PC-3 (cell line): ENCODE measurements at regions not wholly inside any gene's neighbourhood (a gene's known extent, or its start where the extent isn't known, plus 50 kb on each side); places are given as distances from the start of the nearest gene placed in this dataset.

ENCODE experiments used
- ATAC-seq: fragments of 200-7000 bp; cut with Tn5 transposase; 2 replicates; pipeline ENCODE4 v1.9.1; 2020; ENCODE audit warnings: mild to moderate bottlenecking, moderate library complexity
- BruUV-seq: library from RNA; stranded (reverse); fragments of 400-500 nt; replicated peaks from 2 replicates; lab custom pipeline; 2021; lab: Mats Ljungman, UMichigan
- CTCF ChIA-PET: fragments of 300-600 bp; sonication (Branson Sonifier 250); formaldehyde crosslinking; loops from one replicate; lab custom pipeline; 2022; ENCODE audit warnings: antibody characterized with exemption; lab: Charles Lee
- POLR2A ChIA-PET: fragments of 300-600 bp; sonication (Branson Sonifier 250); formaldehyde crosslinking; loops from one replicate; lab custom pipeline; 2022; ENCODE audit warnings: antibody characterized with exemption; ENCODE audit not compliant: unreplicated experiment; lab: Charles Lee
- DNase-seq: peaks from one replicate; pipeline ENCODE4 v3.0.0-alpha.2; 2015
- H2AFZ ChIP-seq: fragments of 300-600 bp; sonication (generic); 2 replicates; pipeline ENCODE4 v1.6.0; 2016; ENCODE audit warnings: antibody characterized with exemption, low read length
- H3F3A ChIP-seq: fragments of 300-600 bp; sonication (generic); one replicate; pipeline ENCODE4 v1.6.0; 2017; ENCODE audit warnings: antibody characterized with exemption, low read length, control low read depth, mild to moderate bottlenecking; ENCODE audit not compliant: unreplicated experiment
- H3K27ac ChIP-seq: fragments of 300-600 bp; sonication (generic); 2 replicates; pipeline ENCODE4 v1.5.1; 2016; ENCODE audit warnings: mild to moderate bottlenecking, low read length
- H3K27me3 ChIP-seq: fragments of 300-600 bp; sonication (generic); 2 replicates; pipeline ENCODE4 v1.6.1; 2016; ENCODE audit warnings: low read length, mixed read lengths
- H3K36me3 ChIP-seq: fragments of 300-600 bp; sonication (generic); 2 replicates; pipeline ENCODE4 v1.6.1; 2016; ENCODE audit warnings: low read depth, mixed run types, low read length, mixed read lengths
- H3K4me1 ChIP-seq: fragments of 300-600 bp; sonication (generic); 2 replicates; pipeline ENCODE4 v1.5.1; 2016; ENCODE audit warnings: low read length; ENCODE audit not compliant: insufficient read depth
- H3K4me2 ChIP-seq: fragments of 300-600 bp; sonication (generic); 2 replicates; pipeline ENCODE4 v1.6.0; 2016; ENCODE audit warnings: low read length
- H3K4me3 ChIP-seq: fragments of 300-600 bp; sonication (generic); 2 replicates; pipeline ENCODE4 v1.5.1; 2016; ENCODE audit warnings: mild to moderate bottlenecking, low read length, mixed read lengths
- H3K79me2 ChIP-seq: fragments of 300-600 bp; sonication (generic); 2 replicates; pipeline ENCODE4 v1.6.1; 2017; ENCODE audit warnings: low read length, mixed read lengths
- H3K9ac ChIP-seq: fragments of 300-600 bp; sonication (generic); 2 replicates; pipeline ENCODE4 v1.6.0; 2016; ENCODE audit warnings: mild to moderate bottlenecking, low read length
- H3K9me2 ChIP-seq: fragments of 300-600 bp; sonication (generic); replicated peaks from 2 replicates; pipeline ENCODE4 v1.6.1; 2016; ENCODE audit warnings: mixed run types, low read length, mixed read lengths
- H3K9me3 ChIP-seq: fragments of 300-600 bp; sonication (generic); 2 replicates; pipeline ENCODE4 v1.6.1; 2016; ENCODE audit warnings: low read length, mixed read lengths
- H4K20me1 ChIP-seq: fragments of 300-600 bp; sonication (generic); 2 replicates; pipeline ENCODE4 v1.6.1; 2016; ENCODE audit warnings: low read length, mixed read lengths
- CTCF ChIP-seq: fragments of 300-600 bp; sonication (generic); conservative IDR thresholded peaks from 2 replicates; pipeline ENCODE4 v1.5.1; 2017; ENCODE audit warnings: antibody characterized with exemption, low read depth, mild to moderate bottlenecking, low read length
- EZH2 ChIP-seq: fragments of 300-600 bp; sonication (generic); IDR thresholded peaks from one replicate; pipeline ENCODE4 v1.6.1; 2017; ENCODE audit warnings: antibody characterized with exemption, mild to moderate bottlenecking, low read length; ENCODE audit not compliant: unreplicated experiment
- EZH2phosphoT487 ChIP-seq: fragments of 300-600 bp; sonication (generic); IDR thresholded peaks from 2 replicates; pipeline ENCODE4 v1.6.1; 2018; ENCODE audit warnings: mild to moderate bottlenecking, antibody characterized with exemption, low read length, borderline replicate concordance
- intact Hi-C: fragments of 100-400 bp; cut with micrococcal nuclease; formaldehyde crosslinking; loops from 2 replicates; pipeline ENCODE4 v1.9.0; 2023

- Histone ChIP-seq H3K79me2 (no peaks in the 10 kb centered on the region), H3K9ac (no peak overlapping the region), H3K4me3 (no peak overlapping the region), H4K20me1 (no peaks in the 10 kb centered on the region), H3K9me2 (no peaks in the 10 kb centered on the region), H3K27me3 (no peaks in the 10 kb centered on the region), H3K36me3 (no peaks in the 10 kb centered on the region), H2AFZ (no peak overlapping the region), H3K4me1 (peaks cover 12% of the 10 kb centered on the region), H3K4me2 (no peak overlapping the region), H3K27ac (no peak overlapping the region), H3F3A (no peaks in the 10 kb centered on the region), H3K9me3 (no peaks in the 10 kb centered on the region)
- ChIA-PET CTCF (no interaction called here), POLR2A (no interaction called here)
- TF ChIP-seq EZH2, result no peak
- no peak for TF ChIP-seq CTCF
- no peak for TF ChIP-seq EZH2phosphoT487
- DNase-seq (no peak), ATAC-seq (no peak)
- intact Hi-C loops, result no loop called here
- no TSS peak for BruUV-seq
These were observed 60.6 kb upstream of the SHH start for GRCh38 chr7:155872678-155873369.

DNA sequence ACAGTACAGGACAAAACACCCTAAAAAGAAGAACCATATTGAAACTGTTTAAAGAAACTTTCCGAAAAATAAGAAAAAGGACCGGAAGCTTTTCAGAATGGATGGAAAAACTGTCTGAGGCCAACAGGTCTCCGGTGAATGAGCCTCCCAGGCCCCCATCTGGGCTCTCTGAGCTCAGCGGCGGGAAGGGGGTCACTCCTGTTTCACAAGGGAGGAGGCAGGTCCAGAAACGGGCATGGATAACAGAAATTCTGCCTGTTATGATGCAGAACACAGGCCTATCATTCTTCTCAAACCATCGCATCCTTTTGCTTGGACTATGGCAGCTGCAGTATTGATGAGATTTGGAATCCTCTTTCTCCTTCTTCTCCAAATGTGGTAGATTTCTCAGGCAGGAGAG lies 58.9 kb upstream of the SHH start:
- DNase-seq (no peak), ATAC-seq (no peak)
- no peaks in the 10 kb centered on the region for H3K36me3 ChIP-seq
- H3K4me2 ChIP-seq, result no peak overlapping the region
- no peak overlapping the region for H3K4me3 ChIP-seq
- no peaks in the 10 kb centered on the region for H3K79me2 ChIP-seq
- H3K9me3 ChIP-seq, result no peaks in the 10 kb centered on the region
- H3K9ac ChIP-seq, result no peak overlapping the region
- no peak overlapping the region for H3K27ac ChIP-seq
- no peak for TF ChIP-seq EZH2
- no peak for TF ChIP-seq CTCF
- TF ChIP-seq EZH2phosphoT487, result no peak
- no peaks in the 10 kb centered on the region for H3K27me3 ChIP-seq
- intact Hi-C loops, result no loop called here
- POLR2A ChIA-PET, result no interaction called here
- CTCF ChIA-PET, result no interaction called here
- H3F3A ChIP-seq, result no peaks in the 10 kb centered on the region
- H3K9me2 ChIP-seq, result no peaks in the 10 kb centered on the region
- no peaks in the 10 kb centered on the region for H4K20me1 ChIP-seq
- no peaks in the 10 kb centered on the region for H3K4me1 ChIP-seq
- BruUV-seq, result no TSS peak
- no peak overlapping the region for H2AFZ ChIP-seq

DNA sequence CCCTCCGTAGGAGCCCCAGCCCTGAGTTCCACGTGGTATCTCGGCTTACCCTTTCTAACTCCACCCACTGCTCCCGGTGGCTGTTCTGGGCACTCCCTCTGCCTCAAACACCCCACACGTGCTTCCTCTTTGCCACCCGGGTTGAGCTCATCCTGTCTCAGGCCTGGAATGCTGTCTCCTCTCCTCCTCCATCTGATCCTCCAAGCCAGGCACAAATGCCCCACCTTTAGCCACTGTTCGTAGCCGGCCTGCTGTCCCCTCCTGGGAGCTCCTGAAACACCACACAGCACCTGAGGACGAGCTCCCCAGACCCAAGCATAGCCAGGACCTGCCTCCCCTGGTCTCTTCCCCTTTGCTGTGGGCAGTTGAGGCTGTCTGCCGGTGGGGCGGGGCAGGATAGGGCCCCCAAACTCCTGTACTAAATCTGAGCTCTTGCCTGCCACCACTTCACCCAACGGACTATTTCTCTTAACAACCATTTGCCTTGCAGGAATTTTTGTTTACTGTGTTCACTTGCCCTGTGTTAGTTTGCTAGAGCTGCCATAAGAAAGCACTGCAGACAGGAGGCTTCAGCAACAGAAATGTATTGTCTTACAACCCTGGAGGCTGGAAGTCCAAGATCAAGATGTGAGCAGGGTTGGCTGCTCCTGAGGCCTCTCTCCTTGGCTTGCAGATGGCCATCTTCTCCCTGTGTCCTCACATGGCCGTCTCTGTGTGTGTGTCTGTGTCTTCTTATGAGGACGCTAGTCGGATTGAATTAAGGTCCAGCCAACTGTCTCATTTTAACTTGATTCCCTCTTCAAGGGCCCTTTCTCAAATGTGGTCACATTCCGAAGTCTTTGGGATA lies 58.3 kb upstream of the SHH start:
- ChIA-PET CTCF (no interaction called here), POLR2A (no interaction called here)
- H3K27ac ChIP-seq, result no peak overlapping the region
- BruUV-seq, result no TSS peak
- DNase-seq (no peak), ATAC-seq (no peak)
- no peak overlapping the region for H2AFZ ChIP-seq
- intact Hi-C loops, result no loop called here
- no peaks in the 10 kb centered on the region for H3K9me3 ChIP-seq
- TF ChIP-seq CTCF, result no peak
- no peak overlapping the region for H3K4me2 ChIP-seq
- no peak overlapping the region for H3K9ac ChIP-seq
- no peaks in the 10 kb centered on the region for H3F3A ChIP-seq
- no peaks in the 10 kb centered on the region for H3K27me3 ChIP-seq
- H3K36me3 ChIP-seq, result no peaks in the 10 kb centered on the region
- H3K9me2 ChIP-seq, result no peaks in the 10 kb centered on the region
- H3K4me1 ChIP-seq, result no peaks in the 10 kb centered on the region
- no peak overlapping the region for H3K4me3 ChIP-seq
- no peaks in the 10 kb centered on the region for H3K79me2 ChIP-seq
- H4K20me1 ChIP-seq, result no peaks in the 10 kb centered on the region
